ENCODE measurements at regions not wholly inside any gene's neighbourhood (a gene's known extent, or its start where the extent isn't known, plus 50 kb on each side); places are given as distances from the start of the nearest gene placed in this dataset.

DNA sequence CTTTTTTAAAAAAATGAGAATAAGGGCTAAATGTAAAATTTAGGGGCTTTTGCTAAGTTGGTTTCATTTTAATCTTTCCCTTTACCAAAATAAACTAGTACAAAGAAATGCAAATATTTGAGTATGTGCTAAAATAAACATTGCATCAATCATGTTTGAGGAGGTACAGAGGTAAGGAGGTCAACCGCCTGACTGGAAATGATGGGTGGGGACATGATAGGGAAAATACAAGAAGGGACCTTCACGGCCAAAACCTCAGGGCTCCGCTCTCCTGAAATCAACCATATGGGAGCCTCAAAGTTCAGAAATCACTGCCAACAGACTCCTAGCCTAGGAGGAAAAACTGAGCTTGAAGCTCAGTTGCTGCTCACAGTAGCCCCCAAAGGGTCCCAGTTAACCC is 207.6 kb downstream of the AHR start (continued):
- TF ChIP-seq FOXA3 (CRISPR knock-in tag; IDR thresholded peaks at IDR 0.05) (peak; percentile 100), PAF1 (CRISPR knock-in tag; IDR thresholded peaks at IDR 0.05) (no peak), NFKBIZ (CRISPR knock-in tag; IDR thresholded peaks at IDR 0.05) (peak; percentile 96; the same call in 1 of the 2 replicates), ARNTL (CRISPR knock-in tag; IDR thresholded peaks at IDR 0.05) (0 out of 2 replicates have a peak, but pooled peaks have one; percentile 50), KAT8 (CRISPR knock-in tag; IDR thresholded peaks at IDR 0.05) (peak; percentile 84), HNF4A (CRISPR knock-in tag; IDR thresholded peaks at IDR 0.05) (peak; percentile 91), ZNF12 (CRISPR knock-in tag; IDR thresholded peaks at IDR 0.05) (peak; percentile 28; the same call in 1 of the 2 replicates), PHF20 (CRISPR knock-in tag; IDR thresholded peaks at IDR 0.05) (no peak), ONECUT2 (CRISPR knock-in tag; IDR thresholded peaks at IDR 0.05) (peak; percentile 43; the same call in 1 of the 2 replicates), TARDBP (CRISPR knock-in tag; IDR thresholded peaks at IDR 0.05) (peak; percentile 92), NCOA2 (CRISPR knock-in tag; IDR thresholded peaks at IDR 0.05) (peak; percentile 99), SP2 (CRISPR knock-in tag; IDR thresholded peaks at IDR 0.05) (no peak), ZNF644 (CRISPR knock-in tag; IDR thresholded peaks at IDR 0.05; ENCODE audit: low read depth) (peak; percentile 81), TEAD3 (CRISPR knock-in tag; optimal IDR thresholded peaks at IDR 0.05; ENCODE audit: borderline replicate concordance) (peak; percentile 81), ZNF564 (CRISPR knock-in tag; IDR thresholded peaks at IDR 0.05) (0 out of 2 replicates have a peak, but pooled peaks have one; percentile 26), CHCHD3 (CRISPR knock-in tag; IDR thresholded peaks at IDR 0.05) (no peak), SIX4 (CRISPR knock-in tag; IDR thresholded peaks at IDR 0.05) (peak; percentile 83), SKI (IDR thresholded peaks at IDR 0.05; ENCODE audit: partially characterized antibody) (peak; percentile 54), ZNF709 (CRISPR knock-in tag; IDR thresholded peaks at IDR 0.05) (no peak), HNF4G (IDR thresholded peaks at IDR 0.05; ENCODE audit: borderline replicate concordance, low read depth, low read length) (peak; percentile 76), HNF4G (CRISPR knock-in tag; IDR thresholded peaks at IDR 0.05; ENCODE audit: borderline replicate concordance, low read depth) (no peak; the same call in 1 of the 2 replicates)
- TF ChIP-seq, protein P1, sequence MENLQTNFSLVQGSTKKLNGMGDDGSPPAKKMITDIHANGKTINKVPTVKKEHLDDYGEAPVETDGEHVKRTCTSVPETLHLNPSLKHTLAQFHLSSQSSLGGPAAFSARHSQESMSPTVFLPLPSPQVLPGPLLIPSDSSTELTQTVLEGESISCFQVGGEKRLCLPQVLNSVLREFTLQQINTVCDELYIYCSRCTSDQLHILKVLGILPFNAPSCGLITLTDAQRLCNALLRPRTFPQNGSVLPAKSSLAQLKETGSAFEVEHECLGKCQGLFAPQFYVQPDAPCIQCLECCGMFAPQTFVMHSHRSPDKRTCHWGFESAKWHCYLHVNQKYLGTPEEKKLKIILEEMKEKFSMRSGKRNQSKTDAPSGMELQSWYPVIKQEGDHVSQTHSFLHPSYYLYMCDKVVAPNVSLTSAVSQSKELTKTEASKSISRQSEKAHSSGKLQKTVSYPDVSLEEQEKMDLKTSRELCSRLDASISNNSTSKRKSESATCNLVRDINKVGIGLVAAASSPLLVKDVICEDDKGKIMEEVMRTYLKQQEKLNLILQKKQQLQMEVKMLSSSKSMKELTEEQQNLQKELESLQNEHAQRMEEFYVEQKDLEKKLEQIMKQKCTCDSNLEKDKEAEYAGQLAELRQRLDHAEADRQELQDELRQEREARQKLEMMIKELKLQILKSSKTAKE (CRISPR knock-in tag; IDR thresholded peaks at IDR 0.05; ENCODE audit: borderline replicate concordance): peak; percentile 83; the same call in 1 of the 2 replicates
- TF ChIP-seq, protein P2, sequence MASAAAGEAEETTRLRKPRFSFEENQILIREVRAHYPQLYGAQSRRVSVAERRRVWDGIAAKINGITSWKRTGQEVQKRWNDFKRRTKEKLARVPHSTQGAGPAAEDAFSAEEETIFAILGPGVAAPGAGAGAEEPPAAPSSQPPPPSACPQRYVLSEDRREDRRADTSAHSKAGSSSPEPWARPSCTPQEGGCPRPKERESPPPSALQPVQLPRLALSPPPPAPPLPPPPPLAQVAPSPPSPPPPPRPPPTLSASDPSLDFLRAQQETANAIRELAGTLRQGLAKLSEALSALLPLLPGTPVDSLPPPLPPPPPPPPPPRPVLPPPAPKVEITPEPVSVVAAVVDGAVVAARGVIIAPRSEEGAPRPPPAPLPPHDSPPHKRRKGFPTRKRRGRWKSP (CRISPR knock-in tag; IDR thresholded peaks at IDR 0.05): peak; percentile 54; the same call in 1 of the 2 replicates
- TF ChIP-seq, protein P3, sequence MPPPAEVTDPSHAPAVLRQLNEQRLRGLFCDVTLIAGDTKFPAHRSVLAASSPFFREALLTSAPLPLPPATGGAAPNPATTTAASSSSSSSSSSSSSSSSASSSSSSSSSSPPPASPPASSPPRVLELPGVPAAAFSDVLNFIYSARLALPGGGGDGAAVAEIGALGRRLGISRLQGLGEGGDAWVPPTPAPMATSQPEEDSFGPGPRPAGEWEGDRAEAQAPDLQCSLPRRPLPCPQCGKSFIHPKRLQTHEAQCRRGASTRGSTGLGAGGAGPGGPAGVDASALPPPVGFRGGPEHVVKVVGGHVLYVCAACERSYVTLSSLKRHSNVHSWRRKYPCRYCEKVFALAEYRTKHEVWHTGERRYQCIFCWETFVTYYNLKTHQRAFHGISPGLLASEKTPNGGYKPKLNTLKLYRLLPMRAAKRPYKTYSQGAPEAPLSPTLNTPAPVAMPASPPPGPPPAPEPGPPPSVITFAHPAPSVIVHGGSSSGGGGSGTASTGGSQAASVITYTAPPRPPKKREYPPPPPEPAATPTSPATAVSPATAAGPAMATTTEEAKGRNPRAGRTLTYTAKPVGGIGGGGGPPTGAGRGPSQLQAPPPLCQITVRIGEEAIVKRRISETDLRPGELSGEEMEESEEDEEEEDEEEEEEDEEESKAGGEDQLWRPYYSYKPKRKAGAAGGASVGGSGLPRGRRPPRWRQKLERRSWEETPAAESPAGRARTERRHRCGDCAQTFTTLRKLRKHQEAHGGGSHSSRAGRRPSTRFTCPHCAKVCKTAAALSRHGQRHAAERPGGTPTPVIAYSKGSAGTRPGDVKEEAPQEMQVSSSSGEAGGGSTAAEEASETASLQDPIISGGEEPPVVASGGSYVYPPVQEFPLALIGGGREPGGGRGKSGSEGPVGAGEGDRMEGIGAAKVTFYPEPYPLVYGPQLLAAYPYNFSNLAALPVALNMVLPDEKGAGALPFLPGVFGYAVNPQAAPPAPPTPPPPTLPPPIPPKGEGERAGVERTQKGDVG (CRISPR knock-in tag; IDR thresholded peaks at IDR 0.05; ENCODE audit: borderline replicate concordance): no peak
- TF ChIP-seq, protein P4, sequence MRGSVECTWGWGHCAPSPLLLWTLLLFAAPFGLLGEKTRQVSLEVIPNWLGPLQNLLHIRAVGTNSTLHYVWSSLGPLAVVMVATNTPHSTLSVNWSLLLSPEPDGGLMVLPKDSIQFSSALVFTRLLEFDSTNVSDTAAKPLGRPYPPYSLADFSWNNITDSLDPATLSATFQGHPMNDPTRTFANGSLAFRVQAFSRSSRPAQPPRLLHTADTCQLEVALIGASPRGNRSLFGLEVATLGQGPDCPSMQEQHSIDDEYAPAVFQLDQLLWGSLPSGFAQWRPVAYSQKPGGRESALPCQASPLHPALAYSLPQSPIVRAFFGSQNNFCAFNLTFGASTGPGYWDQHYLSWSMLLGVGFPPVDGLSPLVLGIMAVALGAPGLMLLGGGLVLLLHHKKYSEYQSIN (CRISPR knock-in tag; IDR thresholded peaks at IDR 0.05; ENCODE audit: borderline replicate concordance): no peak
- TF ChIP-seq, protein P5, sequence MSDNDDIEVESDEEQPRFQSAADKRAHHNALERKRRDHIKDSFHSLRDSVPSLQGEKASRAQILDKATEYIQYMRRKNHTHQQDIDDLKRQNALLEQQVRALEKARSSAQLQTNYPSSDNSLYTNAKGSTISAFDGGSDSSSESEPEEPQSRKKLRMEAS (IDR thresholded peaks at IDR 0.05): peak; percentile 54

Measured in HepG2 (cell line).